ENCODE measurements at regions not wholly inside any gene's neighbourhood (a gene's known extent, or its start where the extent isn't known, plus 50 kb on each side); places are given as distances from the start of the nearest gene placed in this dataset.

DNA sequence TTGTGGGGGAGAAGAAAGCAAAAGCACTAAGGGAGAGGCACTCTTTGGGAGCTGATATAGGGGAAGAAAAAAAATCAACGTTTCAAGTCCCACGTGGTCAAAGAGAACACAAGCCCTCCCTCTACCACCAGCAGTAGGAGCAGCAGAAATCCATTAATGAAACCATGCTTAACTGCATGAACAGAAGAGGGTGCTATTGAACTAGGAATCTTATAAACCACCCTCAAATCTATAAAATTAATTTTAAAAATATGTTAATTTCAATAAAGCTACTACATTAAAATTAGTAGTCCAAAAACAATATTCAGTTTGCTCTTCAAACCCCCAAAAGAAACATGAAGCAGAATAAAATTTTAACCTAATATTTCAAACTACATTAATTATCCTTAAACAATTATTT, 147.8 kb downstream of the TMEM18 start:
- TF ChIP-seq, protein P1, sequence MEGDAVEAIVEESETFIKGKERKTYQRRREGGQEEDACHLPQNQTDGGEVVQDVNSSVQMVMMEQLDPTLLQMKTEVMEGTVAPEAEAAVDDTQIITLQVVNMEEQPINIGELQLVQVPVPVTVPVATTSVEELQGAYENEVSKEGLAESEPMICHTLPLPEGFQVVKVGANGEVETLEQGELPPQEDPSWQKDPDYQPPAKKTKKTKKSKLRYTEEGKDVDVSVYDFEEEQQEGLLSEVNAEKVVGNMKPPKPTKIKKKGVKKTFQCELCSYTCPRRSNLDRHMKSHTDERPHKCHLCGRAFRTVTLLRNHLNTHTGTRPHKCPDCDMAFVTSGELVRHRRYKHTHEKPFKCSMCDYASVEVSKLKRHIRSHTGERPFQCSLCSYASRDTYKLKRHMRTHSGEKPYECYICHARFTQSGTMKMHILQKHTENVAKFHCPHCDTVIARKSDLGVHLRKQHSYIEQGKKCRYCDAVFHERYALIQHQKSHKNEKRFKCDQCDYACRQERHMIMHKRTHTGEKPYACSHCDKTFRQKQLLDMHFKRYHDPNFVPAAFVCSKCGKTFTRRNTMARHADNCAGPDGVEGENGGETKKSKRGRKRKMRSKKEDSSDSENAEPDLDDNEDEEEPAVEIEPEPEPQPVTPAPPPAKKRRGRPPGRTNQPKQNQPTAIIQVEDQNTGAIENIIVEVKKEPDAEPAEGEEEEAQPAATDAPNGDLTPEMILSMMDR (IDR thresholded peaks at IDR 0.05) = no peak
- TF ChIP-seq POLR2AphosphoS5 (IDR thresholded peaks at IDR 0.05) = no peak

All from sigmoid colon (tissue), 4 donors.